D721Med (cell line): ENCODE measurements at regions not wholly inside any gene's neighbourhood (a gene's known extent, or its start where the extent isn't known, plus 50 kb on each side); places are given as distances from the start of the nearest gene placed in this dataset.
"Not testable (repeated sequence)": the region's sequence is repeated elsewhere in the genome, so short reads cannot be mapped to it uniquely, and the experiment has no call there.

Source experiments
- DNase-seq: peaks from one replicate; pipeline ENCODE4 v3.0.0; 2011; ENCODE audit warnings: low spot score; ENCODE audit not compliant: insufficient read length
- FAIRE-seq: peaks from 2 replicates; lab custom pipeline; 2011; peaks lifted over from hg19 to GRCh38; lab: Jason Lieb, UNC
- TF ChIP-seq, protein P1 (sequence below): IDR thresholded peaks from 2 replicates; pipeline ENCODE4 v1.5.1; 2012; ENCODE audit warnings: mild to moderate bottlenecking, control low read depth; ENCODE audit not compliant: insufficient read depth; ENCODE audit errors: missing control alignments

DNA sequence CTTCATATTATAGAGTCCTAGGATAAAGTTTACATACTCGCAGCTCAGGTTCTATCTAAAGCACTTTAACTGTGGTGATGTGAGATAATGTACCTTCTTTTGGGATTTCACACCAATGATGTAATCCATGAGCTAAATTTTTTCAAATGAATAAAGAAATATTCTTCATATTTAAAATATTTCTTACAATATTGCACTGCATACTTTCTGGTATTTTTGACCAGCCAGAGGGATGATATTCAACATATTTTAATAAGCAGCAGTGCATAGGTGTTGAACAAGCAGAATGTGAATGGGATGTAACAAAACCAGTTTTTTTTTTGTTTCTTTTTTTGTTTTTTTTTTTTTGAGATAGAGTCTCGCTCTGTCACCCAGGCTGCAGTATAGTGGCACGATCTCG, 73.2 kb upstream of the TRIM24 start:
- TF ChIP-seq, protein P1, sequence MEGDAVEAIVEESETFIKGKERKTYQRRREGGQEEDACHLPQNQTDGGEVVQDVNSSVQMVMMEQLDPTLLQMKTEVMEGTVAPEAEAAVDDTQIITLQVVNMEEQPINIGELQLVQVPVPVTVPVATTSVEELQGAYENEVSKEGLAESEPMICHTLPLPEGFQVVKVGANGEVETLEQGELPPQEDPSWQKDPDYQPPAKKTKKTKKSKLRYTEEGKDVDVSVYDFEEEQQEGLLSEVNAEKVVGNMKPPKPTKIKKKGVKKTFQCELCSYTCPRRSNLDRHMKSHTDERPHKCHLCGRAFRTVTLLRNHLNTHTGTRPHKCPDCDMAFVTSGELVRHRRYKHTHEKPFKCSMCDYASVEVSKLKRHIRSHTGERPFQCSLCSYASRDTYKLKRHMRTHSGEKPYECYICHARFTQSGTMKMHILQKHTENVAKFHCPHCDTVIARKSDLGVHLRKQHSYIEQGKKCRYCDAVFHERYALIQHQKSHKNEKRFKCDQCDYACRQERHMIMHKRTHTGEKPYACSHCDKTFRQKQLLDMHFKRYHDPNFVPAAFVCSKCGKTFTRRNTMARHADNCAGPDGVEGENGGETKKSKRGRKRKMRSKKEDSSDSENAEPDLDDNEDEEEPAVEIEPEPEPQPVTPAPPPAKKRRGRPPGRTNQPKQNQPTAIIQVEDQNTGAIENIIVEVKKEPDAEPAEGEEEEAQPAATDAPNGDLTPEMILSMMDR = no peak
- FAIRE-seq (no peak), DNase-seq (no peak)

DNA sequence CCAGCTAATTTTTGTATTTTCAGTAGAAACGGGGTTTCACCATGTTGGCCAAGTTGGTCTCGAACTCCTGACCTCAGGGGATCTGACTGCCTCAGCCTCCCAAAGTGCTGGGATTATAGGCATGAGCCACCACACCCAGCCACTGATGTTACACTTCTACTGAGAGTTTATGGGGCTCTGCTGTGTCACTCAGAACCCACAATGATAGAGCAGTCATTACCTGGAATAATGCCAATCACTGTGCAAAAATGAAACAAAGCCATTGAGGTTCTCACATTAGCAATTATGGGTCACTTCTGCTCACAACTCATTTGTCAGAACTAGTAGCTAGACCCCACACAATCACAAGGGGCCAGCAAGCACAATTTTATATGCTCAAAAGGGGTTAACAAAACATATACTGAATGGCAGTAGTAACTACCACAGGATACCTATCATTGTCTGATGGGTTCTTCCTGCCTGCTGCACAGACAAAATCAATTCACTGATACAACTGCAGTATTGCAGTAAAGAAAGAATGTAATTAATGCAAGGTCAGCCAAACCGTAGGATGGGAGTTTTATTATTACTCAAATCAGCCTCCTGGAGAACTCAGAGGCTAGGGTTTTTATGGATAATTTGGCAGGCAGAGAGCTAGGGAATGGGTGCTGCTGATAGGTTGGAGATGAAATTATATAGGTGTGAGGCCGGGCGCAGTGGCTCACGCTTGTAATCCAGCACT, 72.1 kb upstream of the TRIM24 start:
- DNase-seq (no peak), FAIRE-seq (no peak)
- TF ChIP-seq, protein P1 = no peak

DNA sequence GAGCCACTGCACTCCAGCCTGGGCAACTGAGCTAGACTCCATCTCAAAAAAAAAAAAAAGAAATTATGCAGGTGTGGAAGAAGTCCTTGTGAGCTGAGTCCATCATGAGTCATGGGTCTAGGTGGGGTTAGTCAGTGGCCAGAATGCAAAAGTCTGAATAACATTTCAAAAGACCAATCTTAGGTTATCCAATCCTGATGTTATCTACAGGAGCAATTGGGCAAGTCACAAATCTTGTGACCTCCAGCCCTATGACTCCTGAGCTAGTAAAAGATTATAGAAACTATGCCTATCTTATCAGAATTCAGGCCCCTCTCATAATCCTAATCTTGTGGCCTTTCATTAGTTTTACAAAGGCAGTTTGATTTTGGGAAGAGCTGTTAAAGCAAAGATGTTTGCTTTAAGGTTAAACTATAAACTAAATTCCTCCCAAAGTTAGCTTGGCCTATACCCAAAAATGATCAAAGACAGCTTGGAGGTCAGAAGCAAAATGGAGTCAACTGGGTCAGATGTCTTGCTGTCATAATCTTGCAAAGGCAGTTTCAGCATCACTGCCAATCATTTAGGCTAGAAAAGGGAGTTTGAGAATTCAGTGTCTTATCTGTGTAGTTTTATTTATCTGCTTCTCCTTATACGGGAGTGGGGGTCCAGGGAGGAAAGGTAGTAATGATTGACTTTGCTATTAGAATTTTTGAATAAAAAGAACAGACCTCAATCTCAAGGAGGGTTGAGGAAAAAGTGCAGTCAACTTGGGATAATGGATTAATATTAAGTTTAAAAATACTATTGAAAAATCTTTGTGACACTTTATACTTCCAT, 71.2 kb upstream of the TRIM24 start:
- DNase-seq = no peak
- FAIRE-seq = no peak
- TF ChIP-seq, protein P1 = no peak

DNA sequence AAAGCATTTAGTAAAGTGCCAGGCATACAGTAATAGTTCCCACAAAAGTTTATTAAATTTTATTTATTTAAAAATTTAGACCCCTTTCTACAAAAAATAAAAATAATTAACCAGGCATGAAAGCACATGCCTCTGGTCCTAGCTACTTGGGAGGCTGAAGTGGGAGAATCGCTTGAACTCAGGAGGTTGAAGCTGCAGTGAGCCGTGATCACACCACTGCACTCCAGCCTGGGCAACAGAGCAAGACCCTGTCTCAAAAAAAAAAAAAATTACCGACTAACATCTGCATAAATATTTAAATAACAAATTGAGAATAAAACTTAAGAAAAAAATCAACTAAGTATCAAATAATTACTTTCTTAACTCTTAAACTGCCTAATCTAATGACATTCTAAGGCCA, 64.3 kb upstream of the TRIM24 start:
- TF ChIP-seq, protein P1 = no peak
- FAIRE-seq (no peak), DNase-seq (no peak)

DNA sequence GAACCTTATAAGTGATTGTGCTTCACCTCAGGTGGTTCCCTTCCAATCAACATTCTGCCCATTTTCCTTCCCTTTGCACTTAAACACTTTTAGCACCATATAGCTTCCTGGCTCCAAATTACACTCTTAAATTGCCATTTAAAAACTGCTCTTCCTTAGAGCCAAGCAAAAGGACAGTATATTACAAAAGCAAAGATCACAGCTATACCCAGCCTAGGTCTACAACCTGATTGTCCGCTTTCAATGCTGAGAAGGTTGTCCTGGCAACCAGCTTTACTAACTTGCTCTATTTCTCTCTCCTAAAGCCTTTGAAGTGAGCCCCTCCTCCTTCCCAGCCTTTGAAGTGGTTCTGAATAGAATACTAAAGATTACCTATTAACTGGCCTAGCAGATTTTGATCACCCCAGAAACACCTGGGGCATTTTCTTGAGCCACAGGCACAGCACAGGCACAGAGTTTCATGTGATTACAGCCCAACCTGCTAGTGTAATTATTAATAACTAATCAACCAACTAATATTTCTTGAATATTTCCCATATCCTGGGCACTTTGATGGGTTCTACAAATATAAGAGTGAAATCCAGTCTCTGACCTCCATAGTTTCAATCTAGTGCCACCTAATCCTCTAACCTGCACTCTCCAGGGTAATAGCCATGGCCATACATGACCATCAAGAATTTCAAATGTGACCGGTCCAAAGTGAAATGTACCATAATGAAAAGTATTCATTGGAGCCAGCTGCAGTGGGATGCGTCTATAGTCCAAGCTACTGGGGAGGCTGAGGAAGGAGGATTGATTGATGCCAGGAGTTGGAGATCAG, 63.6 kb upstream of the TRIM24 start:
- TF ChIP-seq, protein P1 = no peak
- no peak for DNase-seq
- FAIRE-seq = no peak

DNA sequence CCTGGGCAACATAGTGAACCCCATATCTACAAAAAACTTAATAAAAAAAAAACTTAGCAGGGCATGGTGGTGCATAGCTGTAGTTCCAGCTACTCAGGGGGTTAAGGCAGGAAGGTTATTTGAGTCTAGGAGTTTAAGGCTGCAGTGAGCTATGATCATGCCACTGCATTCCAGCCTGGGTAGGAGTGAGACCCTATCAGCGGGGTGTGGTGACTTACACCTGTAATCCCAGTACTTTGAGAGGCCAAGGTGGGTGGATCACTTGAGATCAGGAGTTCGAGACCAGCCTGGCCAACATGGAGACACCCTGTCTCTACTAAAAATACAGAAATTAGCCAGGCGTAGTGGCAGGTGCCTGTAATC, 63.0 kb upstream of the TRIM24 start:
- DNase-seq, FAIRE-seq: not testable (repeated sequence)

DNA sequence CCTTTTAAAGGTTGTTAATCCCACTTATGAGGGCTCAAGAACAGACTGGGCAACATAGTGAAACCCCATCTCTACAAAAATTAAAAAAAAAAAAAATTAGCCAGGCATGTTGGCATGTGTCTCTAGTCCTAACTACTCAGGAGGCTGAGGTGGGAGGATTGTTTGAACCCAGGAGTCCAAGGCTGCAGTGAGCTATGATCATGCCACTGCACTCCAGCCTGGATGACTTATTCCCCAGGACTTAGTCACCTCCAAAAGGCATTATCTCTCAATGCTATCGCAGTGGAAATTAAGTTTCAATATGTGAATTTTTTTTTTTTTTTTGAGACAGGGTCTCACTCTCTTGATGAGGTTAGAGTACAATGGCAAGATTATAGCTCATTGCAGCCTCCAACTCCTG, 61.2 kb upstream of the TRIM24 start:
- DNase-seq = no peak
- no peak for FAIRE-seq
- TF ChIP-seq, protein P1 = no peak
